GM21717 (cell line): ENCODE measurements at regions not wholly inside any gene's neighbourhood (a gene's known extent, or its start where the extent isn't known, plus 50 kb on each side); places are given as distances from the start of the nearest gene placed in this dataset.
"Not testable (repeated sequence)": the region's sequence is repeated elsewhere in the genome, so short reads cannot be mapped to it uniquely, and the experiment has no call there.

ENCODE experiments used
- ATAC-seq: cut with Tn5 transposase; IDR thresholded peaks from one replicate; pipeline ENCODE4 v1.9.1; 2021; ENCODE audit warnings: mild to moderate bottlenecking, moderate library complexity; ENCODE audit not compliant: unreplicated experiment

DNA sequence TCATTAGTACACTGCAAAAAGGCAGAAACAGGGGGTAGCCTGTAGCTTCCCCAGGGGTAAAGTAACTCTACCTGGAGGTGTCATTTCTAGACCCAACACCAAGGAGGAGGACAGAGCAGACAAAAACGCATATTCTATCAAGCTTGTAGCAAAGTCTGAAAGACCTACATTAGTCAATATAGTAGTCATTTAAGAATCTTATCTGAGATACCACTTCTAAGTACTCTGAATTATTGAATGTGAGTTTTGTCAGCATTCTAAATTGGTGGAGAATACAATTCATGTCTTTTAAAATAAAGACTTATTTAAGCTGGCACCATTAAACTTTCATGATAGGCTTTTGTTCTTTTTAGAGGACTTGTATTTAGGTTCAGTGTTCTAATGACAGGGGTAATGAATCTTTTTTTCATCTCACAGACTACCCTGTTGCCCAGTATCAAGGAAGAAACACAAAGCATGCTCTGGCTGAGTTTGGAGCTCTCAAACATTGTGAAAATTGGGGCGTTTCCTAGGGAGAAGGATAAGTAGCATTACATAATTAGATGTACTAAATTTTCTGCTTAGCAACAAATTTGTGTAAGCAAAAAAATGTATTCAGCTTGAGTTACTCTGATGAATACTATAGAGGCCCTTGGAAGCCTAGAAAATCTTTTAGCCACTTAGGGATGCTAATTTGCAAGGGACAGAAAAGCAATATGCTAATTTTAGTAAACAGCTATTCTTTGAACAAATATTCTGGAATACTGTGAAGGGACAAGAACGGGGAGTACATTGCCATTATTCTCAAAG lies 255.4 kb upstream of the HSF2 start:
- no peak for ATAC-seq

DNA sequence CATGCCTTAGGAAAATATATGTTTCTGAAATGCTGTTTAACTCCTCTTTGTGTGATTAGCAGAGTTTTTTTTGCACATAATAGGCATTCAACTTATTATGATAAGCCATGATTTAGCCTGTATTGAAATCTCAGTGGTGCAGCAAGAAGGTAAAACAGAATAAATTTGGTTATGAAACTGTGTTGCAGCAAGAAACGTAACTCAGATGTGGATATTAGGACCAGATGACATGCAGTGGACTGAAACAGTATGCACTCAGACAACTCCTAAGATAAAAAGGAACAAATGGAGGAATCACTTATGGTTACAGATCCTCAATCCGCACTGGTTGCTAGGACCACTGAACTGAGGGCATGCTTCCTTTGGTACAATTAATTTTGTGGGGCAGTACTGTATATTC lies 254.2 kb upstream of the HSF2 start:
- ATAC-seq: no peak

DNA sequence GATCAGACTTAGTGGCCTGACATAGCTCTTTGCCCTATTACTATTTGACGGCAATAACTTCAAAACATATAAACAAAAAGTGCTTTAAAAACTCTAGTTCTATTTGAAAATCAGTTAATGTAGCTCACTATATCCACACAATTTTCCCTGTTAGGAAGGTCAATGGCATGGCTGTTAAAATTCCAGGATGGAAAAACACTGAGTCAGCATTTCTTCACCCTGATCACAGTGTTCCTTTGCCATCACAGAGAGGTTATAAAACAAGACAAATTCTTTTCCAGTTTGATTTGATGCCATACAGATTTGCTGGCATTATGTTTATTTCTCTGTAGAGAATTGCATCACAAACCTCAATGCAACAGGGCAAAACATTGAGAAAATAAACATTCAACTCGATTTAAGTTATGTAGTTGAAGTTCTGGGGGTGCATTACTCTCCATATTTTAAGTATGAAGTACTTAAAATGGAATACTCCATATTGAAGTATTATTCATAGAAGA lies 253.7 kb upstream of the HSF2 start:
- no peak for ATAC-seq

DNA sequence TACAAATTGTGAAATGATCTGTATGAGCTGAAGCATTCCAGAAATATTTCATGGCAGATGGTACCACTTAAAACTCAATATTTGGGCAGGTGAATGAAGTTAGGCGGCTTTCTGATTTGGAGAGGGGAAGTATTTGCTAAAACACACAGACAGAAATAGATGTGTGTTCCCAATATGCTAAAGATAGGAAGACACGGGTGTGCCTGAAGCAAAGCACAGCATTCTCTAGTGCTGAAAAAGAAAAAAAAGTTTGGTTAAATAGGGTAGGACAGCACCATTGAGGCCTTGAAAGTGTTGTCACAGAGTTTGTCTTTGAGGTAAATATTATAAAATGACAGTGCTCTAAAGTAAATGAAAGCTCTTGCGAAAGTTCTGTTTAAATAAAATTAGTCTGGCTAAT lies 252.2 kb upstream of the HSF2 start:
- no peak for ATAC-seq

DNA sequence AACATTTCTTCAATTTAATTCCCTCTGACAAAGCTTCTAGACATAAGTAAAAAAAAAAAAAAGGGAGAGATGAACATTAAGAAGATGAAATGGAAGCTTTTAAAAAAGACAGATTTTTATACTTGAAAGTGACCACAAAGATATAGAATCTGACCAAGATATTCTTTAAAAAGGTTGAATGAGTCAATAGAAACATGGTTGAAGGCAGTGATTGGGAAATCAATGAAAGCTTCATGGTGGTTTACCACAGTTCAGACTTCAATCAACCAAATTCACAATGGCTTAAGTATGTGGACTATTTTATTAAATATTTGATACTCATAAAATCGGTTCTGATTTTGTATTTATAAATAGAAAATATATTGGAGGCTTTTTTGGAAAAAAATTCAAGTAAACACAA lies 248.4 kb upstream of the HSF2 start:
- ATAC-seq: no peak

DNA sequence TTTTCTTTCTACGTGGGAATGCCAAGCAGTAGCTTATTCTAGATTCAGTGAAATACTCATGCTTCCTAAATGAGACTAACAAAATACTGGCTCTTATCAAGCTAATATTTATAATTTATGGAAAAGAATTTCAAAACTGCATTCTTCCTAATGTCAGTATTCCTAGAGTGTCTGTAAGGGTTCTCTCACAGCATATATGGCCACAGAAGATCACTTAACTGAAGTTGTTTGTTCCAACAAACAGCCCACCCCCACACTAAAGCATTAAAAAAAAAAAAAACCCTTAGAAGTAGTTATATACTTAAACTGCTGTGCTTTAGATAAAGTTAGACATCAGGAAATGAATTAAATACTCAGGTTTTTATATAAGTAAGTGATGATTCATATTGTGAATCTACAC lies 247.7 kb upstream of the HSF2 start:
- ATAC-seq: no peak

DNA sequence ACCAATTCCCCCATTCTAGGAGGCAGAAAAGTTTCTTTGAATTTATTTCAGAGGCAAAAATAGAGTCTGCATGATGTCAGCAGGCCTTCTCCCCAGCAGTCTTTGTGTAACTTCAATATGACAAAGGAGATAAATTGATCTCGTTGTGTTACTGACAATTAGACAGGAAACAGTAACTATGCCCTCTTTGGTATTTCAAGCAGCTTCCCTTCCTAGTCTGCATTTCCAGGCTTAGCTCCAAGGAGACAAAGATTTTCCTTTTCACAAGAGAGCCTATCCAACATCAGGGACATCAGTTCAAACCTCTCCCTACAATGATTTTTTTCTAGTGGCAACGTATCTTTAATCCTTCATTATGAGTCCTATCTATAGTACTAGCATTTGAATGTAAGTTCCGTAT lies 245.9 kb upstream of the HSF2 start:
- no peak for ATAC-seq

DNA sequence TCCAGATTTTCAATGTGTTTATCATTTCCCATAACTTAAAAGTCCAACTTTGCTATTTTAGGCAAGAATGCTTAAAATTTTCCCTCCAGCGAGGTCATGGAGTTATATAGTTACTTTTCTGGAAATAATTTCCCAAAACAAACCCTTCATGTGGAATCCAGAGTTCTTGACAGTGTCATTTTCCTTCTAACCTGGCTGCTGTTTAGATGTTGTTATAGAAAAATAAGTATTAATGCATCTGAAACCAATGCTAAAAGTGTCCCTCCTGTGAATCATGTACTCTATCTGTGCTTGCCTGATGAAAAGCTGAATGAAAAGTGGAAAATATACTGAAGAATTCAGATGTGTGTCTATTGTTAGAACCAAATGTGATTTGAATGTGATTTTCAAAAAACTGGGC lies 245.3 kb upstream of the HSF2 start:
- no peak for ATAC-seq

DNA sequence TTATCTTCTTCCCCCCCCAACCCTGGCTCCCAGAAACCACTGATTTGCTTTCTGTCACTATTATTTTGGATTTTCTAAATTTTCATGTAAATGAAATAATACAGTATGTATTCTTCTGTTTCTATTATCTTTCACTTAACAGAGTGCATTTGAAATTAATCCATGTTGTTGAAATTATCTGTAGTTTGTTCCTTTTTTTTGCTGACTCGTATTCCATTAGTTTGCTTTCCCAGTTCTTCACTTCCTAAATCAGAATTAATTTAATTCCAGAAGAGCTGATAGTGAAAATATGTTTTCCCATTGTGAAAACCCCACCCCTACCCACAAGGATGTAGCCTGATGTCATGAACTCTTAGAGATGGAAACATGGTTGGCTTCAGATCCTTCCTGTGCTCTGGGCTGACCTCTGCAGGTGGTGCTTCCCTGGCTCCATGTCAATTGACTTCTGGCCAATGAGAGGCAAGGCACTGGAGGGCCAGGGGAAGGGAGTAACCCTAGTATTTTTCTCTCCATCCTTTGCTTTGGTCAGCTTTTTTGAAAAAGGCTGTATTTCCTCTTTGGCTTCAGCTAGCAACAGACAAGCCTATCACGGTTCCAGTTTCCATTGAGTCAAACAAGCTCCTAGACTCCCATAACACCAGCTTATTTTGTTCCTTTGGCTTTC lies 244.4 kb upstream of the HSF2 start:
- ATAC-seq: no peak

DNA sequence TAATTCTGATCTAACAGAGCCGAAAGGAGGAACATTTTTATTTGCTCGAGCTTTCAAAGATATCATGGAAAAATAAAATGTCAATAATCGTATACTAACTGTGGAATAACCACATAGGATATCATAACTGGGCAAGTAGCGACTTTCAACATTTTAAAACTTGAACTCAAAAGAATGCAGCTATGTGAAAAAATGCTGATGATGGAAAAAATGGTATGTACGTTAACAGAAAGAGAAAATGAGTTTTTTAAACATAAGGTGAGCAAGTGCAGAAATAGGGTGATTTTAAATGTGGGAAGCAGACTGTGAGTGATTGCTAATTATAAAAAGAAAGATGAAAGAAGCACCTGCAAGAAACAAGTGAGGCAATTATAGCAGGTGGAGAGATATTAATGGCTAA lies 238.3 kb upstream of the HSF2 start:
- ATAC-seq: no peak

DNA sequence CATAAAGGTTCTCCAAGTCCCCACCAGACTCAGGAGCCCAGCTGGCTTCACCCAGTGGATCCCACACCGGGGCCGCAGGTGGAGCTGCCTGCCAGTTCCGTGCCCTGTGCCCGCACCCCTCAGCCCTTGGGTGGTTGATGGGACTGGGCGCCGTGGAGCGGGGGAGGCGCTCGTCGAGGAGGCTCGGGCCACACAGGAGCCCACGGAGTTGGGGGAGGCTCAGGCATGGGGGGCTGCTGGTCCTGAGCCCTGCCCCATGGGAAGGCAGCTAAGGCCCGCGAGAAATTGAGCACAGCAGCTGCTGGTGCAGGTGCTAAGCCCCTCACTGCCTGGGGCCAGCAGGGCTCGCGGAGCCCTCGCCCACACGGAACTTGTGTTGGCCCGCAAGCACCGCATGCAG lies 234.4 kb upstream of the HSF2 start:
- ATAC-seq: no peak

DNA sequence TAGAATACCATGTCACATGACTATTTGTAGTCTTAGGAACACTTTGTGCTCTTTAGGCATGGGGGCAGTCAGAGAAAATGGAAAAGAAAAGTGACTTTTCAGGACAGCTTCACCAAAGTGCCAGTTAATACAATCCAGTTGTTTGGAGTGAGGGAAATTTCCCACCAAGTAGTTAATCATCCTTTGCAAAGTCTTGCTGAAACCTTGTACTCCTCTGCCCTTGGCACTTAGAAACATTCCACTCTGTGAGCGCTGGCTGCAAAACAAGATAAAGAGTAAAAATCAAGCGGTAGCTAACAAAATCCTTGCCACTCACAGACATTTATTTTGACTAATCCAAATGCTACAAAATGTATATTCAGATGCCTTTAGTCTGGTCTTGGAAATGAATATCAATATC lies 229.2 kb upstream of the HSF2 start:
- no peak for ATAC-seq

DNA sequence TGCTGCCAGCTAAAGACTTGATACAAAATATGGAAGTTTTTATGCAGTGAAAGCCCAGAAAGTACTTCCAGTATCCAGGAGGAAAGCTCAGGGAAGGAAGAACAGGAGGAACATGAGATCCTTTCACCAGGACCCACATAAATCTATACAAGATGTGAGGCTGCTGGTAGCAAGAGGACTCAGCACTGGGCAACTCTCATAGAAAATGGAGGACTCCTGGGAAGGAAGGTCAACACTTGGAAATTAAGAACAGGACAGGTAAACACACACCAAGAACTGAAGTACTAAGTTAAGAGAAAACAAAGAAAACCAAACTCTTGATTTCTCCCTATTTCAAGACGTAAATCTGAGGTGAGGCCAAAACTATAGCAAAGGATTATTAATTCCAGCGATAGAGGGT lies 220.5 kb upstream of the HSF2 start:
- no peak for ATAC-seq

DNA sequence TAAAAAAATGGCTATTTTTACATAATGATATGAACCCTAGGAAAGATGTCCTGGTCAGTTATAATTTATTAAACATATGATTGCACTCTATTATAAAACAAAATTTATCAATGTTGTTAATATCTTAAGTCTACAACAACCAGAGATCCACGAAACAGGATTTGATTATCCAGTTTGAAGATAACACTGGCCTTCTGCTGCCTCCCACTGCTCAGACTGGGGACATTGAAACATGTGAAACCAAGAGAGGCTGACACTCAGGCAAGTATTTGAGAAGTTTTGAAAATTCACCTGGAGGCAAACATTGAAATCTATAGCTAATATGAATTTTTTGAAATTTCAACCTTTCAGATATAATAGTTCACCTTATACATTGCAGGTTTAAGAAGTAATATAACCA lies 219.3 kb upstream of the HSF2 start:
- ATAC-seq: no peak

DNA sequence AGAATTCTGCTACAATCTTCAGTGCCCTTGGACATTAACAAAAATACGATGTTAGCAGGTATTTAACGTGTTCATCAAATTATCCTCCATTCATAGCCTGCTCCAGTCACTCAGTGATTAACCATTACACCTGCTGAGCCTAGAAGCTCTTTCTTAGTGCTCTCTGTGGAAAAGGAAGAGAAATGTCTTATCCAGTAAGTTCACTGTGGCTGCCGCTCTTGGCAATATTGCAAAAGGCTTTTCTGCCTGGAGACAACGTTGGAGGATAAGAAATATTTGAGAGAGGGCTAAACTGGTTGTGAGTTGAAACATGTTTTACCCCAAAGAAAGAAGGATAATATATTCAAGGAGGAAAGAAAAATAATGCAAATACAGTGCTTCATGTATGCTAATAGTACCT lies 217.4 kb upstream of the HSF2 start:
- no peak for ATAC-seq

DNA sequence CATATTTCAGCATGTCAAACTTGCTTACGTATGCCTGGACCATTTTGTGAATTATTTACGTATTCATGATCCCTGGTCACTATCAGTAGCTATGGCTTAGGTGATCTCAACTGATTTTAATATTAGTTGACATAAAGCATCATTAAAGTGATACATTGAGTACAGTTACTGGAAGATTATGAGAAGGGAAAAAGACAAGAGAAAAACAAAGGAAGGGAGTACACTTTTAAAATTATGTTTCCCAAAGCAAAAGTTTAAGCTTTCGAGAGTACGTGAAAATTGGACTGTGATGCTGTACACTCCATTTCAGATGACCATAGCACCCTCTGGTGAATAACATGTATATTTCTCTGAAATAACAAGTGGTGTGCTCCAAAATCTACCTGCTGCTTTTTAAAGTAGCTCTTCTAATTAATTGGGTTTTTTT lies 215.0 kb upstream of the HSF2 start:
- no peak for ATAC-seq

DNA sequence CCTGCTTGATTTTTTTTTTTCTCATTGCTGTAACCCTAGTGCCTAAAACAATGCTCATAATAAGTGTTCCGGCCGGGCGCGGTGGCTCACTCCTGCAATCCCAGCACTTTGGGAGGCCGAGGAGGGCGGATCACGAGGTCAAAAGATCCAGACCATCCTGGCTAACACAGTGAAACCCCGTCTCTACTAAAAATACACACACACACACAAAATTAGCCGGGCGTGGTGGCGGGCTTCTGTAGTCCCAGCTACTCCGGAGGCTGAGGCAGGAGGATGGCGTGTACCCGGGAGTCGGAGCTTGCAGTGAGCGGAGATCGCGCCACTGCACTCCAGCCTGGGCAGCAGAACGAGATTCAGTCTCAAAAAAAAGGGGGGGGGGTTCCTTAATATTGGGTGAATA lies 214.0 kb upstream of the HSF2 start:
- ATAC-seq: not testable (repeated sequence)

DNA sequence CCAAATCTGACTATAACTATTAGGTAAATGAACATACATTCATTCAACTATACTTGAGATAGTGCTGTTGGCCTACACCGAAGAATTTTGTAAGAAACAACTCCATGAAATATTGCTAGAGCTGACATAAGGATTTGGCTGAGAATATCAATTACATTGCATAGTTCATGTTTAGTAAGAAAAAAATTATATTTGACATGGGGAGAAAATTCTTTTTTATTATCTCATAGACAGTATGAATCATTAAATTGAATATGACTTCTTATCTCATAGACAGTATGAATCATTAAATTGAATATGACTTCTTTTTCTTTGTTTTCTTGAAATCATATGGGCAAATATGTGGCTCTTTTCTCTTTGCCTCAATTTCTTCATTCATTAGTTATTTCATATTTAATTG lies 212.3 kb upstream of the HSF2 start:
- ATAC-seq: no peak

DNA sequence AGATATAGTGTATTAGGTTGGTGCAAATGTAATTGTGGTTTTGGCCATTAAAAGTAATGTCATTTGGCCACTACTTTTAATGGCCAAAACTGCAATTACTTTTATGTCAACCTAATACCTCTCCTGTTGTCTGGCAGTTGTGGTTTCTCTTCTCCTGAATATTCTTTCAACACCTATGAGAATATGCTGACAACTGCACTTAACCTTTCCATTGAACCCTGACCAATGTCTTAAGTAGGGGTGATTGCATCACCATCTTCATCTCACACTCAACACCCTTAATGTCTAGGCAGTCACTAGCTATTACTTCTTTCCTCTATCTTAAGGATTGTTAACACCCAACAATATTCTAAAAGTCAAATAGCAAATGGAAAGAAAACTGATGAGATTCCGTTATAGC lies 200.5 kb upstream of the HSF2 start:
- ATAC-seq: no peak

DNA sequence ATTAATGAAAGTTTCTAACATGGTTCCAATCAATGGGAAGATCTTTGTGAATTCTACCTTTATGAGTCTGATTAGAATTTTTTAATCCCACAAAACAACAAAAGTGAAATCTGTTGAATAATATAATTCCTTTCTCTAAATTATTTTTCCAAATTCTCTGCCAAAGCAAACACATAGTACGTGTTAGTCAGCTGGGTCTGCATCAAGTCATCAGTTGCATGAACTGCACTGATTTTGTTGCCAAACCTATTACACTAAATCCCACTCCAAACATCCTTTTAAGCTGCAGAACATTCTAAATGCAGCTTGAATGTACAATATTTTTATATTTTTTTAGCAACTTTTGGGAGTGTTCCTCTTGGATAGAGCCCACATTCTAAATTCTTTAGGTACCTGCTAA lies 199.0 kb upstream of the HSF2 start:
- ATAC-seq: no peak

DNA sequence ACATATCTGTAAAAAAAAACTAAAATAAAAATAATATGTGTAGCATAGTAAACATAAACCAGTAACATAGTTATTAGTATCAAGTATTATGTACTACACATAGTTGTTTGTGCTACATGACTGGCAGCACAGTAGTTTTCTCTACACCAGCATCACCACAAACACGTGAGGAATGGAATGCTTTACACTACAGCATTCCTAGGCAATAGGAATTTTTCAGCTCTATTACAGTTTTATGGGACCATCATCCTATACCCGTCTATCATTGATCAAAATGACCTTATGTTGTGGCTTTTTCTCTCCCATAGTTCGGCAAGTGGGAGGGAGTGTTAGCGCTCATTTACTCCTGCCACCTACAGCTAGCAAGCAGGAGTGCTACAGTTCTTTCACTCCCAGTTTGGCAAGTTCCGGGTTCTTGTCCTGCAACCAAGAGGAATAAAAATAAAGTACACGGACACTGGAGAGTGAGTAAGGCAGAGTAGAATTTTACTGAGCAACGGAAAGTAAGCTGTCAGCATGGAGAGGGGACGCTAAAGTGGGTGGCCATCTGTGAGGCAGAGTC lies 196.8 kb upstream of the HSF2 start:
- no peak for ATAC-seq

DNA sequence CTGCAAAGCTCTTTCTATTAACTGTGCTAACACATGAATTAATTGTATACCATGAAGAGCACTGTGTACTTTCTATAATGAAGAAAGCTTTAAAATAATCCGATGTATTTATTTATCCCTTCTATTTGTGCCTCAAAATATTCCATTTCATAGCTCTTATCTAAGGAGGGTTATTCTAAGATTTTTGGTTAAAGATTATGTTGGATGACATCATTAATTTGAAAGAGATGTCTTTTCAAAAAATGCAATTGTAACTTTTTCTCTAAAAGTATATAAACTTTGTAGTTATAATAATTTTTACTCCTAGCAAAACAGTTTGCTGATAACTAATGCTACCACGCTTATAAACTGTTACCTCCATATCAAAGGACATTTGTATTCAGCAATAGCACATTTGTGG lies 192.4 kb upstream of the HSF2 start:
- no peak for ATAC-seq
